Colonic mucosa (tissue), 4 donors: ENCODE measurements at regions not wholly inside any gene's neighbourhood (a gene's known extent, or its start where the extent isn't known, plus 50 kb on each side); places are given as distances from the start of the nearest gene placed in this dataset.
"Not testable (repeated sequence)": the region's sequence is repeated elsewhere in the genome, so short reads cannot be mapped to it uniquely, and the experiment has no call there.

ENCODE experiments used
- DNase-seq: peaks from one replicate; pipeline ENCODE4 v3.0.0-alpha.2; 2020
- H3K27ac ChIP-seq: fragments of 200-600 bp; one replicate; pipeline ENCODE4 v1.8.0; 2021
- H3K27me3 ChIP-seq: fragments of 200-600 bp; one replicate; pipeline ENCODE4 v1.8.0; 2021
- H3K36me3 ChIP-seq: fragments of 200-600 bp; one replicate; pipeline ENCODE4 v1.8.0; 2021
- H3K4me1 ChIP-seq: fragments of 200-600 bp; one replicate; pipeline ENCODE4 v1.8.0; 2021; ENCODE audit warnings: mild to moderate bottlenecking
- H3K4me3 ChIP-seq: fragments of 200-600 bp; one replicate; pipeline ENCODE4 v1.8.0; 2021
- H3K9ac ChIP-seq, 2 donors: one replicate each; pipeline ENCODE4 v1.7.0; 2013; ENCODE audit warnings: control low read depth in 2 of 2, low read depth in 2 of 2, low read length in 2 of 2
- H3K9me3 ChIP-seq: fragments of 200-600 bp; one replicate; pipeline ENCODE4 v1.8.0; 2021
- CTCF ChIP-seq: fragments of 200-600 bp; IDR thresholded peaks from one replicate; pipeline ENCODE4 v1.8.0; 2022; ENCODE audit warnings: antibody characterized with exemption, mild to moderate bottlenecking
- intact Hi-C: fragments of 100-400 bp; cut with DNase I; formaldehyde crosslinking; loops from one replicate; pipeline ENCODE4 v1.14.1; 2022
- donor health status: healthy.
- donor health status: DM: no; HTN: no; CAD: no.
- donor health status: DM: no; HTN: no; CAD: no.

- no peak for DNase-seq
- Histone ChIP-seq H3K9me3 (no peaks in the 10 kb centered on the region), H3K36me3 (no peaks in the 10 kb centered on the region), H3K9ac (no peak overlapping the region), H3K27ac (no peak overlapping the region), H3K27me3 (no peaks in the 10 kb centered on the region), H3K4me1 (no peaks in the 10 kb centered on the region), H3K4me3 (no peak overlapping the region)
- TF ChIP-seq CTCF, result no peak
- intact Hi-C loops, result no loop called here
These were observed 113.2 kb downstream of the RTP4 start for GRCh38 chr3:187481426-187481825.

GRCh38 chr3:187475613-187476012 is 107.4 kb downstream of the RTP4 start:
- H3K27me3 ChIP-seq, H3K4me3 ChIP-seq, DNase-seq, H3K9me3 ChIP-seq, H3K9ac ChIP-seq, H3K4me1 ChIP-seq, intact Hi-C loops, H3K27ac ChIP-seq, H3K36me3 ChIP-seq: not testable (repeated sequence)

- no peak for TF ChIP-seq CTCF
- Histone ChIP-seq H3K27ac (no peak overlapping the region), H3K36me3 (no peaks in the 10 kb centered on the region), H3K4me1 (no peaks in the 10 kb centered on the region), H3K9ac (no peak overlapping the region), H3K9me3 (no peaks in the 10 kb centered on the region), H3K4me3 (no peak overlapping the region), H3K27me3 (no peaks in the 10 kb centered on the region)
- no peak for DNase-seq
- intact Hi-C loops, result no loop called here
These were observed 105.7 kb downstream of the RTP4 start for GRCh38 chr3:187473778-187474406.

- H3K9ac ChIP-seq, H3K27ac ChIP-seq, H3K9me3 ChIP-seq, H3K4me1 ChIP-seq, H3K4me3 ChIP-seq, intact Hi-C loops, H3K36me3 ChIP-seq, H3K27me3 ChIP-seq, DNase-seq: not testable (repeated sequence)
These were observed 98.1 kb downstream of the RTP4 start for GRCh38 chr3:187466306-187466705.

- DNase-seq, result no peak
- H3K27ac ChIP-seq, result no peak overlapping the region
- no peaks in the 10 kb centered on the region for H3K27me3 ChIP-seq
- no peak for TF ChIP-seq CTCF
- no peak overlapping the region for H3K4me3 ChIP-seq
- no peak overlapping the region for H3K9ac ChIP-seq
- H3K36me3 ChIP-seq, result no peaks in the 10 kb centered on the region
- no peaks in the 10 kb centered on the region for H3K4me1 ChIP-seq
- no peaks in the 10 kb centered on the region for H3K9me3 ChIP-seq
- intact Hi-C loops, result no loop called here
These were observed 97.3 kb downstream of the RTP4 start for GRCh38 chr3:187465503-187465902.

GRCh38 chr3:187464682-187465081 is 96.5 kb downstream of the RTP4 start:
- no peaks in the 10 kb centered on the region for H3K9me3 ChIP-seq
- no peaks in the 10 kb centered on the region for H3K4me1 ChIP-seq
- no peaks in the 10 kb centered on the region for H3K36me3 ChIP-seq
- no peaks in the 10 kb centered on the region for H3K27me3 ChIP-seq
- DNase-seq, result no peak
- TF ChIP-seq CTCF, result no peak
- intact Hi-C loops, result no loop called here
- H3K9ac ChIP-seq, result no peak overlapping the region
- H3K4me3 ChIP-seq, result no peak overlapping the region
- H3K27ac ChIP-seq, result no peak overlapping the region
